ENCODE measurements at regions not wholly inside any gene's neighbourhood (a gene's known extent, or its start where the extent isn't known, plus 50 kb on each side); places are given as distances from the start of the nearest gene placed in this dataset.

DNA sequence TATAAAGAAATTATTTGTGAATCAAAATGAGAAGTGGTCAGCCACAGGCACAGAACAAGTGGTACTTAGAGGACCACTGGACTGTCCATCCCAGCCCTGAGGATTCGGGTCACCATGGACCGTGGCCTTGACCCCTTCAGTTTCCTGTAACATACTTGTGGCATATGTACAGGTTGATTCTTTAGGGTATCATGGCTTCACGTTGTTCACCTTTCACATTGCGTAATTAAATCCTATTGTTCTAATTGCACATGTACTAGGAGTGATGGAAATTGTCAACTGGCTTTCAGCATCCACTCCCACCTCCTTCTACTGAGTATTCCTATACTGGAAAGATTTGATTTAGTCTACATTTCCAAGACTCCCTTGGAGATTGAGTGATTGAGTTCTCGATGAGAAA is 148.3 kb upstream of the GJB5 start:
- TF ChIP-seq CTCF (IDR thresholded peaks at IDR 0.05; ENCODE audit: low read depth, low read length): no peak
- Histone ChIP-seq H3K4me1 (no peaks in the 10 kb centered on the region), H3K4me3 (ENCODE audit: low read depth, low read length) (no peak overlapping the region), H3K27me3 (no peaks in the 10 kb centered on the region), H3K36me3 (no peaks in the 10 kb centered on the region), H3K9me3 (no peaks in the 10 kb centered on the region)
- no peak for DNase-seq

GRCh38 chr1:34610063-34610462 is 144.8 kb upstream of the GJB5 start:
- Histone ChIP-seq H3K4me3 (ENCODE audit: low read depth, low read length) (no peak overlapping the region), H3K9me3 (no peaks in the 10 kb centered on the region), H3K27me3 (no peaks in the 10 kb centered on the region), H3K4me1 (no peaks in the 10 kb centered on the region), H3K36me3 (no peaks in the 10 kb centered on the region)
- no peak for DNase-seq
- no peak for TF ChIP-seq CTCF (IDR thresholded peaks at IDR 0.05; ENCODE audit: low read depth, low read length)

- TF ChIP-seq CTCF (IDR thresholded peaks at IDR 0.05; ENCODE audit: low read depth, low read length): no peak
- Histone ChIP-seq H3K27me3 (no peaks in the 10 kb centered on the region), H3K9me3 (no peaks in the 10 kb centered on the region), H3K4me1 (no peaks in the 10 kb centered on the region), H3K36me3 (no peaks in the 10 kb centered on the region), H3K4me3 (ENCODE audit: low read depth, low read length) (no peak overlapping the region)
- DNase-seq: no peak
Measured at GRCh38 chr1:34611571-34611970, 143.3 kb upstream of the GJB5 start.

DNA sequence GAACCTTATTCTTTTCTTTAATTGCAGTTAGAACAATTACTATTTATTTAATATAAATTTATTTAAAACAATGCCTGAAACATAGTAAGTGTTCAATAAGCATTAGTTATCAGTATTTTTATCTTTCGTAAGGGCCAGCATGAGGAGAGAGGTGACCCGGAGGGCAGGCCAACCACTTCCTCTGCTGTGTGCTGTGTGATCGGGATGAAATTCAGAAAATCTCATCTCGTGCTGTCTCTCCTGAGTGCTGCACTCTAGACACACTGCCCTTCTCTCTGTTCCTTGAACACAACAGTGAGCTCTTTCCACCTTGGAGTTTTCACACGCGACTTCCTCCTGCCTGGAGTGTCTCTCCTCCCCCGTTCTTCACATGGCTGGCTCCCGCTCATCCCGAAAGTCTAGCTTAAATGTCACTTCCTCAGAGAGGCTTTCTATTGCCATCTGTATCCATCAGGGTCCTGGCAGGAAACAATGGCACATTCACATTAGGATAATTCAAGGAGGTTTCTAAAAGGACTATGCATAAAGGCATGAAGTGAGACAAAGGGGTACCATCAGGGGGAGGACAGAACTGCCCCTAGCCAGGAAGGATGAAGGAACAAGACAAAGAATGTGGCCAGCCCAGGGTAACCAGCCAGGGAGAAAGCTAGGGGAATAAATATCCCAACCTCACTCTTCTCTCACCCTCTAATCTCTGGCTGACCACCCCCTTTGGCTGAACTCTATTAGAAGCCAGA is 142.6 kb upstream of the GJB5 start:
- Histone ChIP-seq H3K36me3 (no peaks in the 10 kb centered on the region), H3K4me1 (no peaks in the 10 kb centered on the region), H3K9me3 (no peaks in the 10 kb centered on the region), H3K27me3 (no peaks in the 10 kb centered on the region), H3K4me3 (ENCODE audit: low read depth, low read length) (no peak overlapping the region)
- DNase-seq: no peak
- TF ChIP-seq CTCF (IDR thresholded peaks at IDR 0.05; ENCODE audit: low read depth, low read length): no peak

DNA sequence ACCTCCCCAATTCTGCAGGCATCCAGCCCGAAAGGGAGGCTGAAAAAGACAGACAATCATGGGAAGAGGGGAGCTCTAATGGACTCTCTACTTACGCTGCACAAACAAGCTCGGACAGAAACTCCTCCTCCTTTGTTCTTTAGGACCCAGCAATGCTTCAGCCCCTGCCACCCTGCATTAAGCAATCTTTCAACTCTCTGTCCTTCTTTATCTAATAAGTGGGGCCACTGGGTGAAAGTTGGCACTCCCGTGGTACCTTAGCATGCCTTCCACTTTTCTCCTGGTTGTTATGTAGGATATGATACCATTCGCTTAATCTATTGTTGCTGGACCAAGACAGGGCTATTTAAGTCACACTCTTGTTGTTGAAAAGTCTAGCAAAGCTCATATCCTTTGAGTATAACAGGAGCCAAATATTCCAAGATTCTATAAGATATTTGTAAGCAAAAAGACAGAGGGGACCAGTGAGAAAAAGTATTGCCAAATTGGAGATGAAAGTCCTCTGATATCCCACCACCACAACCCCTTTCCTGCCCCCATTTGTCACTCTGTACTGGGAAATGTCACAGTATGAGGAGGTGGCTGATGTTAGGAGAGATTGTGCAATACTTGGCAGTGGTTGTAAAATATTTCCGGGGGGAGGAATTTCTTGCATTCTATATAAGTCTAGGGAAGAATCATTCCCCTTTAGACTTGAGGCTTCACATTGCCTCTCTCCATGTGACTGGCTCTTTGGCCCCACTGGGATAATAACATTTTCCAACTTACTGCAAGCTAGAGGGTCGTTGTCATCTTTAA is 137.3 kb upstream of the GJB5 start:
- H3K36me3 ChIP-seq: no peaks in the 10 kb centered on the region
- H3K4me3 ChIP-seq (ENCODE audit: low read depth, low read length): no peak overlapping the region
- no peaks in the 10 kb centered on the region for H3K27me3 ChIP-seq

More for the DNA sequence above, 137.3 kb upstream of the GJB5 start:
- Histone ChIP-seq H3K4me1 (no peaks in the 10 kb centered on the region), H3K9me3 (no peaks in the 10 kb centered on the region)
- no peak for TF ChIP-seq CTCF (IDR thresholded peaks at IDR 0.05; ENCODE audit: low read depth, low read length)
- no peak for DNase-seq

Data from BE2C (cell line).